ENCODE measurements at regions not wholly inside any gene's neighbourhood (a gene's known extent, or its start where the extent isn't known, plus 50 kb on each side); places are given as distances from the start of the nearest gene placed in this dataset.

DNA sequence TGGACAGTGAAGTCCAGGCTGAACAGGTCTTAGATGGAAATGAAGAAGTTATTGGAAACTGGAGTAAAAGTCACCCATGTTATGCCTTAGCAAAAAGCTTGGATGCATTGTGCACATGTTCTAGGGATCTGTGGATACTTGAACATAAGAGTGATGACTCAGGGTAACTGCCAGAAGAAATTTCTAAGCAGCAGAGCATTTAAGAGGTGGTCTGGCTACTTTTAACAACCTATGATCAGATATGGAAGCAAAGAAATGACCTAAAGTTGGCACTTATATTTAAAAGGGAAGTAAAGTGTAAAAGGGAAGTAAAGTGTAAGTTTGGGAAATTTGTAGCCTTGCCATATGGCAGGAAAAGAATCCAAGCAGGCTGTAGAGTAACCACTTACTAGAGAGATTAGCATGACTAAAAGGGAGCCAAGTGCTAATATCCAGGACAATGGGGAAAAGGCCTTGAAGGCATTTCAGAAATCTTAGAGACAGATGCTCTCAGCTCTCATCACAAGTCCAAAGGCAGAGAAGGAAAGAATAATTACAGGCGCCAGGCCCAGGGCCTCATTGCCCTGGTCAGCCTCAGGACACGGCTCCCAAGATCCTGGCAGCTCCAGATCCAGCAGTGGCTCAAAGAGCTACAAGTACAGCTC is 73.9 kb upstream of the KCNH8 start:
- TF ChIP-seq, protein P1, sequence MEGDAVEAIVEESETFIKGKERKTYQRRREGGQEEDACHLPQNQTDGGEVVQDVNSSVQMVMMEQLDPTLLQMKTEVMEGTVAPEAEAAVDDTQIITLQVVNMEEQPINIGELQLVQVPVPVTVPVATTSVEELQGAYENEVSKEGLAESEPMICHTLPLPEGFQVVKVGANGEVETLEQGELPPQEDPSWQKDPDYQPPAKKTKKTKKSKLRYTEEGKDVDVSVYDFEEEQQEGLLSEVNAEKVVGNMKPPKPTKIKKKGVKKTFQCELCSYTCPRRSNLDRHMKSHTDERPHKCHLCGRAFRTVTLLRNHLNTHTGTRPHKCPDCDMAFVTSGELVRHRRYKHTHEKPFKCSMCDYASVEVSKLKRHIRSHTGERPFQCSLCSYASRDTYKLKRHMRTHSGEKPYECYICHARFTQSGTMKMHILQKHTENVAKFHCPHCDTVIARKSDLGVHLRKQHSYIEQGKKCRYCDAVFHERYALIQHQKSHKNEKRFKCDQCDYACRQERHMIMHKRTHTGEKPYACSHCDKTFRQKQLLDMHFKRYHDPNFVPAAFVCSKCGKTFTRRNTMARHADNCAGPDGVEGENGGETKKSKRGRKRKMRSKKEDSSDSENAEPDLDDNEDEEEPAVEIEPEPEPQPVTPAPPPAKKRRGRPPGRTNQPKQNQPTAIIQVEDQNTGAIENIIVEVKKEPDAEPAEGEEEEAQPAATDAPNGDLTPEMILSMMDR (conservative IDR thresholded peaks at IDR 0.05) = no peak
- no peak for TF ChIP-seq EZH2 (IDR thresholded peaks at IDR 0.05; ENCODE audit: low read depth)
